SK-N-SH (cell line): ENCODE measurements at regions not wholly inside any gene's neighbourhood (a gene's known extent, or its start where the extent isn't known, plus 50 kb on each side); places are given as distances from the start of the nearest gene placed in this dataset.

Experiments used
- CHD2 ChIP-seq: fragments of 150-350 bp; IDR thresholded peaks from 2 replicates; pipeline ENCODE4 v1.6.1; 2018; ENCODE audit warnings: low read length; ENCODE audit not compliant: partially characterized antibody
- EP300 ChIP-seq, 2 experiments: IDR thresholded peaks; 2 replicates each; pipeline versions ENCODE4 v1.4.0 to v1.6.1; 2012; ENCODE audit warnings: borderline replicate concordance in 1 of 2, low read depth in 1 of 2, low read length in 1 of 2
- FOXJ3 ChIP-seq: sonication (generic); formaldehyde crosslinking; IDR thresholded peaks from 2 replicates; pipeline ENCODE4 v1.5.1; 2020; ENCODE audit warnings: mild to moderate bottlenecking, missing genetic modification reagents
- FOXM1 ChIP-seq: IDR thresholded peaks from 2 replicates; pipeline ENCODE4 v1.4.0; 2012; ENCODE audit warnings: low read depth, mild to moderate bottlenecking
- GATA2 ChIP-seq: sonication (generic); formaldehyde crosslinking; IDR thresholded peaks from 2 replicates; pipeline ENCODE4 v1.5.0; 2020; ENCODE audit warnings: mild to moderate bottlenecking, missing genetic modification reagents
- JUND ChIP-seq: IDR thresholded peaks from 2 replicates; pipeline ENCODE4 v1.4.0; 2012
- MXI1 ChIP-seq: IDR thresholded peaks from 2 replicates; pipeline ENCODE4 v1.6.1; 2012; ENCODE audit warnings: mild to moderate bottlenecking, low read depth, low read length, improper control_type of control experiment
- POLR2AphosphoS5 ChIP-seq: IDR thresholded peaks from 2 replicates; pipeline ENCODE4 v1.6.1; 2012; ENCODE audit warnings: low read depth, low read length
- RAD21 ChIP-seq: IDR thresholded peaks from 2 replicates; pipeline ENCODE4 v1.6.1; 2012; ENCODE audit warnings: mild to moderate bottlenecking, low read length
- REST ChIP-seq: IDR thresholded peaks from 2 replicates; pipeline ENCODE4 v1.6.1; 2012; ENCODE audit warnings: mild to moderate bottlenecking, low read depth, low read length, moderate library complexity
- RFX5 ChIP-seq: IDR thresholded peaks from 2 replicates; pipeline ENCODE4 v1.6.1; 2012; ENCODE audit warnings: mild to moderate bottlenecking, improper control_type of control experiment, low read length
- TF ChIP-seq, protein P1 (sequence below): fragments of 200-600 bp; sonication (generic); IDR thresholded peaks from 2 replicates; pipeline ENCODE4 v1.6.1; 2017; ENCODE audit warnings: antibody characterized with exemption, mild to moderate bottlenecking, moderate library complexity

GRCh38 chr6:56833127-56833791, 121.6 kb upstream of the BEND6 start:
- TF ChIP-seq, protein P1, sequence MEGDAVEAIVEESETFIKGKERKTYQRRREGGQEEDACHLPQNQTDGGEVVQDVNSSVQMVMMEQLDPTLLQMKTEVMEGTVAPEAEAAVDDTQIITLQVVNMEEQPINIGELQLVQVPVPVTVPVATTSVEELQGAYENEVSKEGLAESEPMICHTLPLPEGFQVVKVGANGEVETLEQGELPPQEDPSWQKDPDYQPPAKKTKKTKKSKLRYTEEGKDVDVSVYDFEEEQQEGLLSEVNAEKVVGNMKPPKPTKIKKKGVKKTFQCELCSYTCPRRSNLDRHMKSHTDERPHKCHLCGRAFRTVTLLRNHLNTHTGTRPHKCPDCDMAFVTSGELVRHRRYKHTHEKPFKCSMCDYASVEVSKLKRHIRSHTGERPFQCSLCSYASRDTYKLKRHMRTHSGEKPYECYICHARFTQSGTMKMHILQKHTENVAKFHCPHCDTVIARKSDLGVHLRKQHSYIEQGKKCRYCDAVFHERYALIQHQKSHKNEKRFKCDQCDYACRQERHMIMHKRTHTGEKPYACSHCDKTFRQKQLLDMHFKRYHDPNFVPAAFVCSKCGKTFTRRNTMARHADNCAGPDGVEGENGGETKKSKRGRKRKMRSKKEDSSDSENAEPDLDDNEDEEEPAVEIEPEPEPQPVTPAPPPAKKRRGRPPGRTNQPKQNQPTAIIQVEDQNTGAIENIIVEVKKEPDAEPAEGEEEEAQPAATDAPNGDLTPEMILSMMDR: no peak
- TF ChIP-seq REST (no peak), JUND (no peak), EP300 (IDR thresholded peaks at IDR 0.05; ENCODE audit: borderline replicate concordance in 1 of 2, low read depth in 1 of 2, low read length in 1 of 2) (no peak), GATA2 (CRISPR knock-in tag) (no peak), POLR2AphosphoS5 (no peak), CHD2 (no peak), MXI1 (no peak), RAD21 (no peak), RFX5 (no peak), FOXJ3 (CRISPR knock-in tag) (no peak), FOXM1 (no peak)
